ENCODE measurements at regions not wholly inside any gene's neighbourhood (a gene's known extent, or its start where the extent isn't known, plus 50 kb on each side); places are given as distances from the start of the nearest gene placed in this dataset.
"Not testable (repeated sequence)": the region's sequence is repeated elsewhere in the genome, so short reads cannot be mapped to it uniquely, and the experiment has no call there.

DNA sequence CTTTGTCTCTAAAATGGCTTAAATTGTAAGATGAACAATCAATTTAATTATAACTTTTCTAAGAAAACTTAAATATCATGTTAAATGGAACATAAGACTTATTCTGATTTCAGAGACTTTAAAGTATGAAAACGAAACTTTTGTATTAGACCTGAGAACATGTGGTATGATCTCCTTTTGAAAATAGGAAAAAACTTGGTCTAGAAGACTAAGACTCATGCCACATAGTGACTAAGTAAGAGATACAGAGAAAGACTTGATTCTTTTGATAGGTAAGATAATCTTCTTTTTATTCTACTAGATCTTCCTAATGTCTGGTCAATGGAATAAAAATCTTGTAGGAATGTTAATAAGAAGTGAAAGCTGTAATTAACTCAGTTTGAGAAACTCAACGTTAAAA lies 326.3 kb upstream of the GRIA3 start:
- intact Hi-C loops (cut with micrococcal nuclease): no loop called here

DNA sequence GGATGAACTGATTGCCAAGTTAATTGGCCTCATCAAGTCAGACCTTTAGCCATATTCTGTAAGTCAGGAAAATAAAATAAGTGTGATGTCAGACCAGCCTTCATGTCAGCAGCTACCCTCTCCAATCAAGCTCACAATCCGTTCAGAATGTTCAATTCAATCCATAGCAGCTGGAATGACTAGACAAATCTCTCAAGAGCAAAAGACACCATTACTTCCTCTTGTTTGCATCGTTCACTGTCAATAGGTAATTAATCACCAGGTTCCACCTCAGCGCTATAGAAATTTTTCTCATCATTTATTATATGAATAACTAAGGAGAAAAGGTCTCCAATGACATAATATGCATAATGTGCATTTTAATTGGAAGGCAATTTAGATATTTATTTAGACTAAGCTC lies 321.0 kb upstream of the GRIA3 start:
- intact Hi-C loops (cut with micrococcal nuclease): no loop called here

DNA sequence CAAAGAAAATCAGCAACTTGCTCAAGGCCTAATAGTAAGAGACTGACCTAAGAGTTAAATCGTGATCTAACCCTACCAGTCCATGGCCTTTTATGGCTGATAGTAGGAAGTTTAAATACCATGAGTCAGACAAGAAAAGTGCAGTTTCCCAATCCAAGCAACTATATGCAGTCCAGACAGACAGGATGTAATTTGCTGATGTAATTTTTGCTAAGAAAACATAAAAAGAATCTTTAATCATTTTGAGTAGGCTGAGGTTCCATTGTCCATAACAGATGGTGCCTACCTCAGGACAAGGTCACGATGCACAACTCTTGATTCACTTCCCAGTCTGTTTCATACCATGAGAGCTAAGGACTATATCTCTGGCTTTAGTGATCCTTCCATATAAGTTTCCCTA lies 317.5 kb upstream of the GRIA3 start:
- intact Hi-C loops (cut with micrococcal nuclease): no loop called here

DNA sequence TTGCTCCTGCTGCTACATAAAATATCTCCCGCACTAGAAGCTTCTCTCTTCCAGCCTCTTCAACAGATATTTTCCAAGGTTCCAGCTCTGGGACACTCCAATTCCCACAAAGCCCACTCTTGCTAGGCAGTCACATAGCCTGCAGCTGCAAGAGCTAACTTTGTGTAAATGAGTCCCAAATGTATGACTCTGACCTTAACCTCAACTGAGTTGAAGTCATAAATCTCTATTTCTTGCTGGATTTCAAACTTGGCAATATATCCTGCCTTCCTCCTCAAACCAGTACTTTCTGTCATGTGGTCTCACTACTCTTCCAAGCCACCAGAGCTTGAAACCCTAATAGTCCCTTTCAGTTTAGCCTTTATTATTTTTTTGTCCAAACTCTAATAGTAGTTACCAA lies 315.4 kb upstream of the GRIA3 start:
- intact Hi-C loops (cut with micrococcal nuclease): no loop called here

DNA sequence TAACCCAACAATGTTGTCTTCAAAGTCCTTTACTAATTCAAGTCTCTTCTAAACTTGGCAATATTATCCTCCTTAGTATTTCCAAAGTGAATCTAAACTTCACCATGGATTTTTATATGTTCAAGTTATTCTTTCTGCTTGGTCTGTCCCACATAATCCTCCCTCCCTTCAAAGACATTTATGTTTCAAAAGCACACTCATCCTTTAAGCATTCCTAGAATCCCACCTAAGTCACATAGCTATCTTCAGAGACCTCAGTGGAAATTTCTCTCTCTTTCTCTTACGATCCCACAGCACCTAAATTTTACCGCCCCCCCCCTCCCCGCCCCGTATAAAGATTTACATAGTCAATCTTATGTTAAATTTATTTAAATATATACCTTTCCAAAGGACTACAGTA lies 314.9 kb upstream of the GRIA3 start:
- intact Hi-C loops (cut with micrococcal nuclease): no loop called here

DNA sequence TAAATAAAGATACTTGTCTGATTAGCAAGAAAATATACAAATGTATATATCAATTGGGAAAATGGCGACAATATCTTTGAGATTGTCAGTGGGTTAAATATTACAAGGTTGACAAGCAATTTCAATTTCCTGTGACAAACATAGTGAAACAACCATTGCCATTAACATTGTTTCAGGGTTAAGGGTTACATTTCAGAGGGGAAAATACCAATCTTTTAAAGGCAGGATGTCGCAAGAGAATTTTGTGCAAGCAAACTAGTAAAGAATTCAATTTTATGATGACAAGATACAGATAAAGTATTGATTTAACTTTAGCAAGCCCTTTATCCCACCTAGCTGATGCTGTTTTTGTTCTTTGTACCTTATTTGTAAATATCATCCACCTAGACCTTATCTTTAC lies 305.8 kb upstream of the GRIA3 start:
- intact Hi-C loops (cut with micrococcal nuclease): no loop called here

DNA sequence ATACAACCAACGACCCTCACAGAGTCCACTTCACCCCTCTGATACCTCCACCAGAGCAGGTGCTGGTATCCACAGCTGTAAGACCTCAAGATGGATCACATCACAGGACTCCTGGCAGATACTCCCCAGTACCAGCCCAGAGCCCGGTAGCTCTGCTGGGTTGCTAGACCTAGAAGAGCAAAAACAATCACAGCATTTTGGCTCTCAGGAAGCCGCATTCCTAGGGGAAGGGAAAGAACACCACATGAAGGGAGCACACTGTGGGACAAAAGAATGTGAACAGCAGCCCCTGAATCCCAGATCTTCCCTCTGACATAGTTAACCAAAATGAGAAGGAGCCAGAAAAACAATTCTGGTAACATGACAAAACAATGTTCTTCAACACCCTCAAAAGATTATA lies 303.1 kb upstream of the GRIA3 start:
- intact Hi-C loops (cut with micrococcal nuclease): no loop called here

DNA sequence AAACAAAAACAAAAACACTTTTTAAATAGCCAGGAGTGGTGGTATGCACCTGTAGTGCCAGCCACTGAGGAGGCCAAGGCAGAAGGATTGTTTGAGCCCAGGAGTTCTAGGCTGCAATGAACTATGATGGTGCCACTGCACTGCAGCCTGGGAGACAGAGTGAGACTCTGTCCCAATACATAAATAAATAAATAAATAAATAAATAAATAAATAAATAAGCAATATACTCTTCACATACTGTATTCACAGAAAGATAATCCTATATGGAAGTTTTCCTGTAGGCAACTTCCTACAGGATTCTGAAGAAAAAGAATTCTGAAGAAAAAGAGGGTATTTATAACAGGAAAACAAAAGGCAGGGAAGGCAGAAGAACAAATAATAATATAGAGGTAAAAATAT lies 293.3 kb upstream of the GRIA3 start:
- intact Hi-C loops (cut with micrococcal nuclease): no loop called here

DNA sequence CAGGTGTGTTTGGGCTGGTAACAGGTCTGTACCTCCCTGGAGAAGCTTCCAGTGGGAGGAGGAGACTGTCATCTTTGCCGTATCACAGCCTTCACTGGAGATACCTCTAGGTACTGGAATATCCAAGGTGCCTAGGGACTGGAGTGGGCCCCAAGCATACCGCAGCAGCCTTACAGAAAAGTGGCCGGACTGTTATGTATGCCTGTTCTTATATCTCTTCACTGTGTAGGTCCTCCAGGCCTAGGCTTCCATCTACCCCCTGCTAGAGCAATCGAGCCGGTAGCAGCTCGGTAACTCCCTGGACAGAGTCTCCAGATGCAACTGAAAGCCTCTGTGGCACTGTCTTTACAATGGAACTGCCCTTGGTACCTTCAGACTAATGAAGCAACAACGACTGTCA lies 277.4 kb upstream of the GRIA3 start:
- intact Hi-C loops (cut with micrococcal nuclease): no loop called here

DNA sequence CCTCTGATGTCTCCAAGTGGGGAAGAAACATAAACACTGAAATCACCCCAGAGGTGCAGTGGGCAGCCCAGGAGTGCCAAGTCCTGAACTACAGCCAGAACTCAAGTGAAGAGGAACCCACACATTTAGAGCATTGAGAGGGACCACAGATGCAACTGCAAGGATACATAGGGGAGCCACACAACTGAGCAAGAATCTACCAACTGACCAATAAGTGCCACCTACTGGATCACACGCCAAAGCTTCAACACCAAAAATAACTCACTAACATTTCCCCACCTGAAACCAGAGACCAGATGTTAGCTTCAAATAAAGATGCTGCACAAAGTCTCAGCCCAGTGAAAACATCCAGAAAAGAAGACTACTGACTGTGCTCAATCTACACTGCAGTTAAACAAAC lies 276.7 kb upstream of the GRIA3 start:
- intact Hi-C loops (cut with micrococcal nuclease): no loop called here

DNA sequence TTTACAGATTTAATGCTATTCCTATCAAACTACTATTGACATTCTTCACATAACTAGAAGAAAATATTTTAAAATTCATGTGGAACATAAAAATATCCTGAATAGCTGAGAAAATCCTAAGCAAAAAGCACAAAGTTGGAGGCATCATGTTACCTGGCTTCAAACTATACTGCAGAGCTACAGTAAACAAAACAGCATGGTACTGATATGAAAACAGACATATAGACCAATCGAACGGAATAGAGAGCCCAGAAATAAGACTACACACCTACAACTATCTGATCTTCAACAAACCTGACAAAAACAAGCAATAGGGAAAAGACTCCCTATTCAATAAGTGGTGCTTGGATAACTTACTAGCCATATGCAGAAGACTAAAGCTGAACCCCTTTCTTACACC lies 273.4 kb upstream of the GRIA3 start:
- intact Hi-C loops (cut with micrococcal nuclease): no loop called here

DNA sequence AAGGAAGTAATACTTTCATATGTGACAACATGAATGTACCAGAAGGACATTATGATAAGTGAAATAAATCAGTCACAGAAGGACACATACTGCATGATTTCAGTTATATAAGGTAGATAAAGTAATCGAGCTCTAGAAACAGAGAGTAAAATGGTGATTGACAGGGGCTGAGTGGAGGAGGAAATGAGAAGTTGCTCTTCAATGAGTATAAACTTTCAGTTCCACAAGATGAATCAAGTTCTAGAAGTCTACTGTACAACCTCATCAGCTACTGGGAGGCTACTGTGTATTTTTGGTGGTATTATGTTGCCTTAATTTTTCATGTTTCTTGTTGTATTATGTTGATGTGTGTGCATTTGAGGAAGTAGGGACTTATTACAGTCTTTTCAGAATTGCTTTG lies 270.9 kb upstream of the GRIA3 start:
- intact Hi-C loops (cut with micrococcal nuclease): no loop called here

DNA sequence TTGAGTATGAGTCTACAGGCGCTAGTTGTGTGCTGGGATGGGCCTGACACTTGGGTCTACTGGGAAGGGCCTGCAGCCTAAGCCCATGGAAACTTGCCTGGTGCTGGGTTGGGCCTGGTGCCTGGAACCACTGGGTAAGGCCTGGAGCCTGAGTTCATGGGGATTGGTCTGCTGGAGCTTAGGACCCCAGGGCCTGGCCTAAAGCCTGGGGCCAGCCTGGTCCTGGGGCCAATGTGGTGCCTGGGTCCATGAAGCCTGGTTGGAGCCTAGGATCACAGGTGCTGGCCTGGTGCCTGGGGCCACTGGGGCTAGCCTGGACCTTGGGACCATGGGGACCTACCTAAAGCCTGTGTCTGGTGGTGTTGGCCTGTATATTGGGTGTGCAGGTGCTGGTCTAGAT lies 270.3 kb upstream of the GRIA3 start:
- intact Hi-C loops (cut with micrococcal nuclease): no loop called here

DNA sequence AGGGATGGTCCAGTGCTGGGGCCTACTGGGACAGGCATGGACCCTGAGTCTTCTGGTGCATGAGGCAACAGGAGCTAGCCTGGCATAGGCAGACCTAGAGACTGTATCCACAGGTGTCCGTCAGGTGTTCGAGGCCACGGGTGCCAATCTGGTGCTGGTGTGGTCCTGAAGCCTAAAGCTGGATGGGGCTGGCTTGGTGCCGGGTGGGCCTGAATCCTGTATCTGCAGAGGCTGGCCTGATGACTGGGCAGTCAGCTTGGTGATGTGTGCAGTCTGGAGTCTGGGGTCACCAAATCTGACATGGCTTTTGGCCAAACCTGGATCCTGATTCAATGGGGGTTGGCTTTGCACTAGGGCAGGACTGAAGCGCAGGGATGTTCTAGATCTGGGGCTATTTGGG lies 269.8 kb upstream of the GRIA3 start:
- intact Hi-C loops (cut with micrococcal nuclease): no loop called here

DNA sequence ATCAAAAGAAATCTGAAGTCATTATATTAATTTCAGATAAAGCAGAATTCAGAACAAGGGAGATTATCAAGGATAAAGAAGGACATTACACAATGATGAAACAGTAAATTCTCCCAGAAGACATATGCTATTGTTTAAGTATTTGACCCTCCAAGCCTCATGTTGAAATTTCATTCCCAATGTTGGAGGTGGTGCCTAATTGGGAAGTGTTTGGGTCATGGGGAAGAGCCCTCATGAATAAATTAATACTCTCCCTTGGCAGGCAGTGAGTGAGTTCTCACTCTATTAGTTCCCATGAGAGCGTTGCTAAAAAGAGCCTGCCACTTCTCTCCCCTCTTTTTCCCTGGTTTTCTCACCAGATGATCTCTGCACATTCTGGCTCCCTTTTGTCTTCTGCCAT lies 249.9 kb upstream of the GRIA3 start:
- intact Hi-C loops (cut with micrococcal nuclease): no loop called here

DNA sequence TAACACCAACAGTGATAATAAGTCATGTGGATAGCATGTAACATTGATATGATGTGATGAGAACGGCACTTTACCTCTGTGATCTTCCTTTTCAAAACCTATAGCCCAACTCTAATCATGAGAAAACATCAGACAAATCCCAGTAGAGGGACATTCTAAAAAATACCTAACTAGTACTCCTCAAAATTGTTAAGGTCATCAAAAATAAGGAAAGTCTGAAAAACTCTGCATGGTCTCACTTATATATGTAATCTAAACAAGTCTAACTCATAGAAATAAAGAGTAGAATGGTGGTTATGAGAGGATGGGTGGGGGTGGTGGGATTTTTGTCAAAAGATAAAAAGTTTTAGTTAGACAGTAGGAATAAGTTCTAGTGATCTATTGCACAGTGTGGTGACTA lies 243.9 kb upstream of the GRIA3 start:
- intact Hi-C loops (cut with micrococcal nuclease): no loop called here

DNA sequence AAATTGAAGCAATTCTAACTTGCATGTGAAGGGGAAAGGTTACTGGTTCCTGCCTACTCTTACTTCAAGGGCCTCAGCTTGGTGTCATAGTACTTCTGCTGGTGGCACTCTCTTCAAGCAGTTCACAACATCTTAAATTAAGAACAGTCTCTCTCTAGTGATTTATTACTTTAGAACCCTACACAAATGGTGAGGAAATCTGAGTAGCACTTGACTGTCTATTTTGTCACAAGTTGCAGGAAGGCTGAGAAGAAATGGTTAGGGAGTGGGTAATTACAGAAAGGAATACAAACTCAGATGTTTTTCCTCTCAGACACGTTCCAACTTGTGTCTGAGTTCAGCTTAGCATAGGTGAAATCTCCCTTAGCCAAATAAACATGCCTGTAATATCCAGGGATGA lies 242.3 kb upstream of the GRIA3 start:
- intact Hi-C loops (cut with micrococcal nuclease): no loop called here

DNA sequence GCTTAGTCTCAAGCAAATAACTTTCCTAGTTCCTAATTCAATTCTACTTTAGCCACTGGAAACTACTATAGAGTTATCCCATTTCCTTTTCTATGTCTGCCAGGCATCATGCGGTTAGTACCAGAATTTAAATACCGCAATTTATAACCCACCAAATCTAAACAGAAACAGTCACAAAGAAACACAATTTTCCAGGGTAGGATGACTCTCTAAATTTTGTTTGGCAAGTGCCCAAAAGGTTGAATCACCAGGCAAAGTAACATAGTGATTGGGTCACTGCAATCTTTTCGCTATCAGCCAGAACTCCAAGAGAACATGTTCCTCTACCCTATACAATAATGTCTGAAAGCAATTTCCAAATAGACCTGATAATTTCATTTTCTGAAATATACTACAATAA lies 240.2 kb upstream of the GRIA3 start:
- intact Hi-C loops (cut with micrococcal nuclease): no loop called here

DNA sequence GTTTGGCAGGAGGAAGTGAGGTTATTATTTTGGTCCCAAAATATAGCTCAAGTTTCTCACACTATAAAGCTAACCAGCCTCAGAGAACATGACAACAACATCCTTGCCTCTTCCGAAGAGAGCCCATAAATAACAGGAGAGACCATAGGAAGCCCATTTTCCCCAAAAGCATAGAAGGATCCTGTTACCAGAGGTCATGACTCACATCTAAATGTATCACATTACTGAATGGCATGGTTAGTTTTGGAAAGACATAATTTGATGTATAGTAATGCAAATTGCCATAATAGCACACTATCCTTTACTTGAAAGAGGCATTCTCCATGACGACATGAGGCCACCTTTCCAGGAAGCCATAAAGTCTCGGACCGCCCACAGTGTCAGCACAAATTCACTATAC lies 238.8 kb upstream of the GRIA3 start:
- intact Hi-C loops (cut with micrococcal nuclease): no loop called here

DNA sequence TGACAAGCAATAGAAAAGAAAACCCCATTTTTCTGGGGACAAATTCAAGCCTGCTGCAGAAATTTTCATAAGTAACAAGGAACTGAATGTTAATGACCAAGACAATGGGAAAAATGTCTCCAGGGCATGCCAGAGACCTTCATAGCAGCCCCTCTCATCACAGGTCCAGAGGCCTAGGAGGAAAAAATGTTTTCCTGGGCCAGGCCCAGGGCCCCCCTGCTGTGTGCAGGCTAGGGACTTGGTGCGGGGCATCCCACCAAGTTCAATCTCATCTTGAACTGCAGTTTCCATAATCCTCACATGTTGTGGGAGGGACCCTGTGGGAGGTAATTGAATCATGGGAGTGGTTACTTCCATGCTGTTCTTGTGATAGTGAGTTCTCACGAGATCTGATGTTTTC lies 211.5 kb upstream of the GRIA3 start:
- intact Hi-C loops (cut with micrococcal nuclease): no loop called here

DNA sequence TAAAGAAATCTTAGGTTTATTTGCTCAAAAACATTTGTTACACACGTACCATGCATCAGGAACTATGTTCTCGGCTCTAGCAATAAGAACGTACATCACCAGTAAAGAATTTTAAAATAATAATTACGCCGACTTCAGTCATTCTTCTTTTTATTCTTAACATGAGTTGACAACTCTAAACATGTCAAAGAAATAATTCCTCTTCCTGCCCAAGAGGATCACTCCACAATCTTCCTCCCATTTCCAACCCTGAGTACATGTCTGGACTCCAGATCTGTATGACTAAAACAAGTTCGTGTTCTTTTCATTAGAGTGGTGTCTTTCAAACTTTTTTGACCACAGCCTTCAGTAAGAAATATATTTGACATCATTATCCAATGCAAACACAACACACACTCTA lies 201.6 kb upstream of the GRIA3 start:
- intact Hi-C loops (cut with micrococcal nuclease): no loop called here

DNA sequence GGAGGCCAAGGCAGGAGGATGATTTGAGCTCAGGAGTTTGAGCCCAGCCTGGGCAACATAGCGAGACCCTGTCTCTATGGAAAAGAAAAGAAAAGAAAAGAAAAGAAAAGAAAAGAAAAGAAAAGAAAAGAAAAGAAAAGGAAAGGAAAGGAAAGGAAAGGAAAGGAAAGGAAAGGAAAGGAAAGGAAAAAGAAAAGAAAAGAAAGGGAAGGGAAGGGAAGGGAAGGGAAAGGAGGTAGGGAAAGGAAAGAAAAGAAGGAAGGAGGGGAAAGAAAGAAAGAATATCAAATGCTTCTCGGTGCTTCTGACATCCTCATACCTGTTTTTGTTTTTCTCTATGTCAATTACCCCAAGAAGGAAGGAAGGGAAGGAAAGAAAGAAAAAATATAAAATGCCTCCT lies 181.2 kb upstream of the GRIA3 start:
- intact Hi-C loops (cut with micrococcal nuclease): not testable (repeated sequence)

DNA sequence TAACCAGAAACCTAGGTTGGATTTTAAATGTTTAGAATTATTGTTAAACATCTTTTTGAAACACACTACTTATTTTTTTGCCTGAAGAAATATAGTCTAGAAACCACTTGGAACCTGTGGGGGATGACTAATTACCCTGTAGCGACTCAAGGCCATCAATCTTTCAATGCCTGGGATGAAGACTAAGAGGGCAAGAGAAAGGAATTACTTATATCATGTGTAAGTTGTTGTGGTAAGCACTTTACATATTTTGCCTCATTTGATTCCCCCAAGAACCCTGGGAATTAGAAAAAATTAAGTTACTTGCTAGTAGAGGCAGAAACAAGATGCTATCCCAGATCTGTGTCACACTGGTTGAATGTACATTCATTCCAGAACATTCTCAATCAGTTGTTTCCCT lies 170.9 kb upstream of the GRIA3 start:
- intact Hi-C loops (cut with micrococcal nuclease): no loop called here

DNA sequence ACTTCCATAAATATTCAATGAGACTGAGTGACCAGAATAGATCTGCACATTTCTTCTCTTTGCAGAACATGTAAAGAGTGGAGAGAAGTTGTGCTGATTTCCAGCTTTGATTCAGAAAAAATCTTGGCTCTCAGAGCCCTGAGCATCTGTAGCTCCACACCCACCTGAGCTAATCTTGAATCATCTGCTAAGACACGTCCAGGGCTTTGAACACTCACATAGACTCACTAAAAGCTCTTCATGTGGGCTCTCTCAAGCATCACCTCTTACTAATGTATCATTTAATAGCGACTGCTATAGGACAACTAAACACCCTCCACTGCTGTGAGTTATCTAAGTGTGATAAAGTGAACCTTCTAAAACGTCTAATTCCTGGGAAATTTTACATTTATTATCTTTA lies 147.7 kb upstream of the GRIA3 start:
- intact Hi-C loops (cut with micrococcal nuclease): no loop called here

All from T-helper 1 cell treated with Interleukin-12 subunit alpha and Interleukin-12 subunit beta and Interleukin-4 antibody, amounts not matched to agents 30 ng/mL and 1 ng/mL, for 36 hours (primary cell).